HL-60/S4 treated with retinoic acid at 250 ng/mL for 4 days and 3 days (cell line): ENCODE measurements at regions not wholly inside any gene's neighbourhood (a gene's known extent, or its start where the extent isn't known, plus 50 kb on each side); places are given as distances from the start of the nearest gene placed in this dataset.

Source experiments
- in situ Hi-C: fragments of 300-500 bp; cut with MboI; formaldehyde crosslinking; loops from 2 replicates; pipeline ENCODE4 v1.7.0; 2022; ENCODE audit warnings: low sequenced_read_pairs

DNA sequence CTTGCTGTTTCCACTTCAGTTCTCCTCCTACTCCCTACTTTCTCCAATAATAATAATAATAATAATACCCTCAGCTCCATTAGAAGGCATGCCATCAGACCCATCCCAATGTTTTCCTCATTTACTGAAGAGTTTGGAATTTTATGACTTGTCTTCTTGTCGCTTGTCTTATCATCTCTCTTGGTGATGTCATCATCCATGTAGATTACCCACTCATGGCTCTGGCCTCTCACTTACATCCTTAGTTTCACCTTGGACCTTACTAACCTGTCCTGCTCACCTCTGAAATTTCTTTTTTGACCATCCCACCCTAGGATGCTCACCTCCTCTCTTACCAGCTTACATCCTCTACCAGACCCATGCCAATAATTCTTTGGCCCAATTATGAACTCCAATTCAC is 329.3 kb downstream of the ACTL7B start:
- in situ Hi-C loops, result no loop called here

DNA sequence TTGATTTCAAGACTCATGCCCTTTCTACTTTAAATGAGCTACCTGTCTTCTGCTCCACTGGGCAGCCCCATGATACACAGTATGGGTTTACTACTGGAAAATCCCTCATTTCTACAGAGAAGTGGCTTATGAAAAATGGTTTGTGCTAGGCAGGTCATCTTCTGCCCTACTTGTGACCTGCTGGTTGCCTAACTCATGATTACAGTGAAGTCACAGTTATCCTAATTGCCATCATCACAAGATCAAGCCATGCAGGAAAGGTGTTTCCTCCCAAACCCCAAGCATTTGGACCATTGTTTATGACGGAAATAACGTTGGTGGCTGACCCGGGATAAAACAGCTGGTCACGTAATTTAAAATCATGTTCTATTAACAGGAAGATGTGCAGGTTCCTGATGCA is 330.6 kb downstream of the ACTL7B start:
- in situ Hi-C loops, result no loop called here

DNA sequence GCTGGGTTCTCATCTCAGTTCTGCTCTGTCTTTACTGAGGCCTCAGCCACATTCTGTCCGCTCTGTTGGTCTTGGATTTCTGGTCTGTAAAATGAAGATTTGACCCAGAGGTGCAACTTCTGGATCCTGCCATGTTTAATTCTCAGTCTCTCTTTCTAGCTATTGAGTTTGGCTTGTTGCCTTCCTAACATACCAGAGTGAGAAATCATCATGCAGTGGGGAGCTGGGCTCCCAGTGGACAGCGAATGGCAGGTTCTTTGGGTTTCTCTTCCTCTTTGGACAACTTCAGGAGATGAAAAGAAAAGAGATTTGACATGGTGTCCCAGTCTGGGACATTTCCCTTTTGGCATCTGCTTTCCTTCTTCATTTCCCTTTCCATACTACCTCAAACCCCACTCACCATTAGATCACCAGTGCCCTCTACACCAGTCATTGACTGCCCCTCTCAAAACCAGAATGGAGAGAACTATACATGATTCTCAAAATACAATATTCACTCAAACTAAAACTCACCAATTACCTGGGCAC is 334.7 kb downstream of the ACTL7B start:
- in situ Hi-C loops, result no loop called here

GRCh38 chr9:108519437-108519836 is 336.3 kb downstream of the ACTL7B start:
- in situ Hi-C loops, result no loop called here

DNA sequence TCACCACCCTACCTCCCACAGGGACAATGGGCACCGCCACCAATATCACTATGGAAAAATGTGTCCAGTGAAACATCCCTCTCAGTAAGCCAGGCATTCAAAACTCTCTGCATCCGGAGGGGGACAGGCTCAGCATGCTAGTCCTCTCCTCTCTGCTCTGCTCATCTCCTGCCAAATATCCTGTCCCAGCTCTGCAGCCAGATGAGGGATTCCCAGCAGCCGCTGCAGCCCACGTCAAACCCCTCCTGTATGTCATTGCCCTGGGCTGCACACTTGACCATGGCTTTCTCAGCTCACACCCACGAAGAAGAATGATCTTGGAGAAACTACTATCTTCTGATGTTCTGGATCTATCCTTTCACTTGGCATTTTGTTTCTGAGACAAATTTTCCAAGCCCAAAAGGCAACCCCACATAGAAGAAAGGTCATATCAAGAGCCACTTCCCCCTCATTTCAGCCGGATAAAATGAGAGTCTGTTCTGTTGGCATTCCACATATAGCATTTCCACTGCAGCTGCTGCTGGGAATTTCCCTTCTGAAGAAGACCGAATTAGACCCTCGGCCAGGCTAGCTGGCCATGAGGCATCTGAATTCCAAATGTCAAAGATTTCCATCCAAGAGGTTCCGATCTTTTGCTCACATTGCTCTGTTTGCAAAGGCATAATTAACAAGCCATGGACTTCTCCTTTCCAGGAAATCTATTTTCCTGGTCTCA is 338.0 kb downstream of the ACTL7B start:
- in situ Hi-C loops, result no loop called here

GRCh38 chr9:108516391-108516790 is 339.4 kb downstream of the ACTL7B start:
- in situ Hi-C loops, result no loop called here

GRCh38 chr9:108515856-108516255 is 339.9 kb downstream of the ACTL7B start:
- in situ Hi-C loops, result no loop called here

DNA sequence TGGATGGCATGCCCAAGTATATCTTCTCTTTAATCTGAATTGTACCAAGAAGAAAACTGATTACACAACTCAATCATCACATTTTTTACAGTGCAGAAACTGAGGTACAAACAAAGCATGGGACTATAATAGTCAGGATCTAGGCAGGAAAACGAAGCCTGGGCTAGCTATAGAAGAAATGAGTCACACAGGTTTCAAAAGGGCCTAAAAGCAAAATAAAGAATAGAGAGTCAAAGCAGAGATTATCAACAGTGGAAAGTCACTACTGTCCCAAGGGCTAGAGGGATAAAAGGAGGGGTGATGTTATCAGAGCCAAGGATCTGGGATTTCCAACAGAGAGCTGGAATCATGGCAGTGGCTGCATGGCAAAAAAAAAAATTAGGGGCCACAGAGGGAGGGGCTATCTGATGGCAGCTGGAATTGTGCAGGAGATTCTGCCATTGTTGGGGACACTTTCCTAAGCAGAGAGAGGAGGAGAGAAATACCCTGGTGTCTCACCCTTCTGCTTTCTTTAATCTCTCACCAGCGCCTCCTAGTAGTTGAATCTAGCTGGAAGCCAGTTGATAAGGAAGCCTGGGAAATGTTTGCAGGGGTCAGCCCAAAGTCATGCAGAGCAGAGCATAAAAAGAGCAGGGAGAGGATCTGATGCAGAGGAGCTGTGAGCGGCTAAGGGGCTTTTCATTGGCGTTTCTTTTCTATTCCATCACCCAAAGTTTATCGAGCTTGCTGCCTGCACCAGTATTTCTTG is 343.2 kb downstream of the ACTL7B start:
- in situ Hi-C loops, result no loop called here

DNA sequence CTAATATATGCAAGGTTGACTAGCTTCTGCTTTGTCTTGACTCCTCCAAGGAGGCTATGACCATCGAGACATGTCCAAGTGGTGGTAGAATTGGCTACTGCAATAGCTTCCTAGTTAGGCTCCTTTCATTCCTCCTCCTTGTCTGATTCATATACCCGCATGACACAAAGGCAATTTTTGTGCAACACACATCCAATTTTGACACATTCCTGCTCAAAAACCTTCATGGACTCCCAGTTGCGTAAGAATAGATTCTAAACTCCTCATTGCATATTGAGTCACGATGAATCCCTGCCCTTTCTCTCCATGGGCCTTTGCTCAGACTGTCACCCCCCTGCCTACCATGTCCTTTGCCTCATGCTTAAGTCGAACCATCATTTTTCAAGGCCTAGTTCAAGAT is 344.5 kb downstream of the ACTL7B start:
- in situ Hi-C loops, result no loop called here

DNA sequence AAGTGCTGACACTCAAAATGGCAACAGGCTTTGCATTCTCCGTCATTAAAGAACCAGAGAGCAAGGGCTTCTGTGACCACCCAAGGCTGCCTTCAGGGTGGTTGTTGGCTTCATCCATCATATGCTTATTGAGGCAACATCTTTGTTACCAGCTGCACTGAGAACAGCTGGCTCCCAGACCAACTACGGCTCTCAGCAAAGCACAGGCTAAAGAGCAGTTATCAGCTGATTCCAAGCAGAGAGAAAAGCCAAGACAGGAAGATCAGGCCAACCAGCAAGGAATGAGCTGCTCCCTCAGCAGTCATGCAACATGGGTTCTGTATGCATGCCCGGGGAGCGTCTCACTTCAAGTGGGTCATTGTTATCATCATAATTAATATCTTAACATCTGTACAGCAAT is 358.9 kb downstream of the ACTL7B start:
- in situ Hi-C loops, result no loop called here

DNA sequence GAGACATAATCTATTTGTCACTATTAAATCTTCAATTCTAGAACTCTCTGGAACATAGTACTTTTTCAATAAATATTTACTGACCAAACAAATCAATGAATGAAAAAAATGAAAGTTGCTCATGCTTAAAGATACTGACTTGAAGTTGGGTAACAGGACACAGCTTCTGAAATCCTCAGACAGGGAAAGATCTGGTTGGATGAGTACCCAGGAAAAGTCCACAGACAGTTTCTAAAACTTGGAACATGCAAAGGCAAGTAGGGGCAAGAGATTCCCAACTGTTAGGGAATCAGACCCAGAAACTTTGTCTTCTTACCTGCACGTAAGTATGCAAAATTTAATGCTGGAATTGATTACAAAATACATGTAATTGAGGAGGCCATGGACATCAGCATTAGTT is 366.2 kb downstream of the ACTL7B start:
- in situ Hi-C loops, result no loop called here

DNA sequence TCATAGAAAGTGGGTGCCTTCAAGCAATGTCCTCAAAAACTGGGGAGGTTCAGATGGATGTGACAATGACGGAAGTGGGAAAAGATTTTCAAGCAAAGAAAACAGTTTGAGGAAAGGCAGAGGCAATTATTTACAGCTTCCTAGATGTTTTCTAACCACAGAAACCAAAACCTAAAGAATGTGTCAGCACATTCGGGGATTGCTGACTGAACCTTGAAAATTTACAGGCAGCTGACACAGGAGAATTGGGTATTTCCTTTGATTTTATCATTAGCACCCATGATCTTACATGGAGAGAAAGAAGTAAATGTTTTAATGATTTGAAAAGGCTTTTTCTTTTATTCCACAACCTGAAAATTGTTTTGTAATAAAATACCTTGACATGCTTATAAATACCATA is 369.0 kb downstream of the ACTL7B start:
- in situ Hi-C loops, result no loop called here

- in situ Hi-C loops, result no loop called here
These were observed 371.3 kb downstream of the ACTL7B start for GRCh38 chr9:108484468-108484867.

- in situ Hi-C loops, result no loop called here
These were observed 372.1 kb downstream of the ACTL7B start for GRCh38 chr9:108483676-108484075.

GRCh38 chr9:108479989-108480652 is 375.7 kb downstream of the ACTL7B start:
- in situ Hi-C loops, result no loop called here

- in situ Hi-C loops, result no loop called here
These were observed 377.1 kb downstream of the ACTL7B start for GRCh38 chr9:108478431-108479332.

DNA sequence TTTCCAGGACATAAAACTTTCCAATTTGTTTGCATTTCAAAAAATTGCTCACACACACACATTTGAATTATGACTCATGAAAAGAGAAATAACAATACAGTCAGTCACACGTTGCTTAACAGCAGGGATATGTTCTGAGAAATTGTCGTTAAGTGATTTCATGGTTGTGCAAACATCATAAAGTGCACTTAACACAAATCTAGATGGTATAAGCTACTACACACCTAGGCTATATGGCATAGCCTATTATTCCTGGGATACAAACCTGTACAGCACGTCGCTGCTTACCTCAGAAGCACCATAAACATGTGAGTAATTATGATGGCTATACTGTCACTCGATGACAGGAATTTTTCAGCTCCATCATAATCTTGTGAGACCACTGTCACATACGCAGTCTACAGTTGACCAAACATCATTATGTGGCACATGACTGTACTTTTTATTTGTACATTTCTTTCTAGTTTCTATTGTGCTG is 378.2 kb downstream of the ACTL7B start:
- in situ Hi-C loops, result no loop called here

DNA sequence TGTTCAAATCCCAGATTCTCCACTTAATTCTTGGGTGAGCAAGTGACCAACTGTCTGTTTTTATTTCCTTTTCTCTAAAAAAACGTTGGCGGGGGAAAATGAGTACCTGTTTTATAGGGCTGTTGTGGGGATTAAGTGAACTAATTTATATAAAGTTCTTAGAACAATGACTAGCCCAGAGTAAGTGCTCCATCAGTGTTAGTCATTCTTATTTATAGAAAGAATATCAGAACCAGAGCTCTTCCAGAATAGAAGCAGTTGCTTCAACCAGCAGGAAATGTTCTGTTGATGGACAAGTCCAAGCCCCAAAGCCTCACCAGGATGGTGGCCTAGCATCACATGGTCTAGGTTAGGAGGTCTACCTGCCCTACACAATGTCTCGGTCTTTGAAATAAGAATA is 379.2 kb downstream of the ACTL7B start:
- in situ Hi-C loops, result no loop called here

DNA sequence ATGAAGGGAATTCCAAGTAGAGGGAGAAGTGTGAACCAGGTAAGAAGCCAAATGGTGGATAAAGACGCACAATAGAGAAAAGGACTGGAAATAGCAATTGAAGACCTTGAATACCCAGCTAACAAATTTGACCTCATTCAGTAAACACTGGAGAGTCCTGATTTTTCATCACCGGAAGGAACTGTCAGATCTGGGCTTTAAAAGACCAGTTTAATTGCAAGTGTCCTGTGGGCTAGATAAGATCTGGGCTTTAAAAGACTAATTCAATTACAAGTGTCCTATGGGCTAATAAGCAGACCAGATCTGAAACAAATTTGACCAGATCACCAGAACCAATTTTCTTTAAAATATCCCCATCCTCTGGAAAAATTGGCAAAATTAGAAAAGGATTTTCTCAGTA is 380.0 kb downstream of the ACTL7B start:
- in situ Hi-C loops, result no loop called here

DNA sequence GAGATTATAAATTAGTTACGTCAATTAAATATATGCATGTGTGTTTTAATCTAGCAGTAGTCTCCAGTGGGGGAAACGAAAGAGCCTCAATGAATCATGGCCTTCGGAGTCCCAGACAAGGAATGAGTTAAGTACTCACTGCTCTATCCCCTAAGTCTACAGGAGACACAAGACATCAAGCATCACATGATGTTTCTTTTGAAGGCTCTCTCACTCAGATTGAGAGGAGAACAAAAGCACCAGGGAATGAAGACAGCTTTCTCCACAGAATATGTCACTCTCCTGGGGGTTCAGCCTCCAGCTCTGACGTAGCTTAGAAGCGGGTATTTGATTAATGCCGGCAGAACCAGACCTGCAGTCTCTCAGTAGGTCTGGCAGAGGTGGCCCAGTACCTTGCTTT is 381.4 kb downstream of the ACTL7B start:
- in situ Hi-C loops, result no loop called here
